ENCODE measurements at regions not wholly inside any gene's neighbourhood (a gene's known extent, or its start where the extent isn't known, plus 50 kb on each side); places are given as distances from the start of the nearest gene placed in this dataset.
"Not testable (repeated sequence)": the region's sequence is repeated elsewhere in the genome, so short reads cannot be mapped to it uniquely, and the experiment has no call there.

- H3K27me3 Mint-ChIP-seq = no peaks in the 10 kb centered on the region
- no peaks in the 10 kb centered on the region for H3K4me1 Mint-ChIP-seq (ENCODE audit: low read depth)
- DNase-seq = no peak
- H3K27ac Mint-ChIP-seq = no peak overlapping the region
- no peak overlapping the region for H3K4me3 Mint-ChIP-seq
- no peaks in the 10 kb centered on the region for H3K36me3 Mint-ChIP-seq (ENCODE audit: low read depth)
- peaks cover 9% of the 10 kb centered on the region for H3K9me3 Mint-ChIP-seq
Observed at GRCh38 chr4:12359420-12359819, 930.7 kb upstream of the HS3ST1 start.

- DNase-seq; H3K36me3 Mint-ChIP-seq (ENCODE audit: low read depth); H3K4me3 Mint-ChIP-seq; H3K4me1 Mint-ChIP-seq (ENCODE audit: low read depth); H3K27me3 Mint-ChIP-seq; H3K27ac Mint-ChIP-seq: not testable (repeated sequence)
- H3K9me3 Mint-ChIP-seq = peaks cover 11% of the 10 kb centered on the region
Observed at GRCh38 chr4:12333083-12333482, 904.4 kb upstream of the HS3ST1 start.

- Mint-ChIP-seq H3K36me3 (ENCODE audit: low read depth) (no peaks in the 10 kb centered on the region), H3K4me3 (no peak overlapping the region), H3K27ac (no peak overlapping the region), H3K27me3 (no peaks in the 10 kb centered on the region), H3K9me3 (peaks cover 13% of the 10 kb centered on the region), H3K4me1 (ENCODE audit: low read depth) (no peaks in the 10 kb centered on the region)
- DNase-seq = no peak
Observed at GRCh38 chr4:12324965-12325364, 896.3 kb upstream of the HS3ST1 start.

GRCh38 chr4:12319765-12320164 is 891.1 kb upstream of the HS3ST1 start:
- Mint-ChIP-seq H3K27ac (no peak overlapping the region), H3K27me3 (no peaks in the 10 kb centered on the region), H3K4me1 (ENCODE audit: low read depth) (no peaks in the 10 kb centered on the region), H3K9me3 (peaks cover 13% of the 10 kb centered on the region), H3K36me3 (ENCODE audit: low read depth) (no peaks in the 10 kb centered on the region), H3K4me3 (no peak overlapping the region)
- DNase-seq = no peak

- H3K4me3 Mint-ChIP-seq = no peak overlapping the region
- no peaks in the 10 kb centered on the region for H3K36me3 Mint-ChIP-seq (ENCODE audit: low read depth)
- no peaks in the 10 kb centered on the region for H3K27me3 Mint-ChIP-seq
- DNase-seq = no peak
- H3K9me3 Mint-ChIP-seq = peaks cover 4% of the 10 kb centered on the region
- no peaks in the 10 kb centered on the region for H3K4me1 Mint-ChIP-seq (ENCODE audit: low read depth)
- H3K27ac Mint-ChIP-seq = no peak overlapping the region
Observed at GRCh38 chr4:12304905-12305304, 876.2 kb upstream of the HS3ST1 start.

- H3K4me1 Mint-ChIP-seq (ENCODE audit: low read depth) = no peaks in the 10 kb centered on the region
- H3K27me3 Mint-ChIP-seq = no peaks in the 10 kb centered on the region
Observed at GRCh38 chr4:12296366-12296765, 867.7 kb upstream of the HS3ST1 start.

GRCh38 chr4:12293906-12294525 is 865.3 kb upstream of the HS3ST1 start:
- no peak for DNase-seq
- Mint-ChIP-seq H3K27ac (no peak overlapping the region), H3K36me3 (ENCODE audit: low read depth) (no peaks in the 10 kb centered on the region), H3K27me3 (no peaks in the 10 kb centered on the region), H3K4me1 (ENCODE audit: low read depth) (no peaks in the 10 kb centered on the region), H3K4me3 (no peak overlapping the region), H3K9me3 (peaks cover 6% of the 10 kb centered on the region)

More at GRCh38 chr4:12296366-12296765, 867.7 kb upstream of the HS3ST1 start:
- H3K4me3 Mint-ChIP-seq = no peak overlapping the region
- peaks cover 5% of the 10 kb centered on the region for H3K9me3 Mint-ChIP-seq
- DNase-seq = no peak
- H3K36me3 Mint-ChIP-seq (ENCODE audit: low read depth) = no peaks in the 10 kb centered on the region
- no peak overlapping the region for H3K27ac Mint-ChIP-seq

- H3K4me3 Mint-ChIP-seq = no peak overlapping the region
- no peak for DNase-seq
- no peaks in the 10 kb centered on the region for H3K27me3 Mint-ChIP-seq
- H3K36me3 Mint-ChIP-seq (ENCODE audit: low read depth) = no peaks in the 10 kb centered on the region
- no peaks in the 10 kb centered on the region for H3K4me1 Mint-ChIP-seq (ENCODE audit: low read depth)
- no peak overlapping the region for H3K27ac Mint-ChIP-seq
- peaks cover 31% of the 10 kb centered on the region for H3K9me3 Mint-ChIP-seq
Observed at GRCh38 chr4:12286351-12286750, 857.7 kb upstream of the HS3ST1 start.

- Mint-ChIP-seq H3K36me3 (ENCODE audit: low read depth) (no peaks in the 10 kb centered on the region), H3K27ac (no peak overlapping the region), H3K27me3 (no peaks in the 10 kb centered on the region), H3K9me3 (peaks cover 9% of the 10 kb centered on the region), H3K4me3 (no peak overlapping the region), H3K4me1 (ENCODE audit: low read depth) (no peaks in the 10 kb centered on the region)
- DNase-seq = no peak
Observed at GRCh38 chr4:12270546-12270945, 841.9 kb upstream of the HS3ST1 start.

- Mint-ChIP-seq H3K36me3 (ENCODE audit: low read depth) (no peaks in the 10 kb centered on the region), H3K9me3 (peaks cover 7% of the 10 kb centered on the region), H3K27ac (no peak overlapping the region), H3K4me3 (no peak overlapping the region), H3K27me3 (no peaks in the 10 kb centered on the region), H3K4me1 (ENCODE audit: low read depth) (no peaks in the 10 kb centered on the region)
- DNase-seq = no peak
Observed at GRCh38 chr4:12265554-12265953, 836.9 kb upstream of the HS3ST1 start.

GRCh38 chr4:12260453-12260852 is 831.8 kb upstream of the HS3ST1 start:
- peaks cover 4% of the 10 kb centered on the region for H3K9me3 Mint-ChIP-seq
- H3K27me3 Mint-ChIP-seq = no peaks in the 10 kb centered on the region
- H3K36me3 Mint-ChIP-seq (ENCODE audit: low read depth) = no peaks in the 10 kb centered on the region
- DNase-seq = no peak
- no peak overlapping the region for H3K4me3 Mint-ChIP-seq
- no peaks in the 10 kb centered on the region for H3K4me1 Mint-ChIP-seq (ENCODE audit: low read depth)
- H3K27ac Mint-ChIP-seq = no peak overlapping the region

GRCh38 chr4:12244973-12245372 is 816.3 kb upstream of the HS3ST1 start:
- Mint-ChIP-seq H3K9me3 (peaks cover 23% of the 10 kb centered on the region), H3K27ac (no peak overlapping the region), H3K27me3 (no peaks in the 10 kb centered on the region), H3K4me3 (no peak overlapping the region), H3K36me3 (ENCODE audit: low read depth) (no peaks in the 10 kb centered on the region), H3K4me1 (ENCODE audit: low read depth) (no peaks in the 10 kb centered on the region)
- DNase-seq = no peak

GRCh38 chr4:12242354-12242753 is 813.7 kb upstream of the HS3ST1 start:
- DNase-seq = no peak
- Mint-ChIP-seq H3K4me3 (no peak overlapping the region), H3K27me3 (no peaks in the 10 kb centered on the region), H3K27ac (no peak overlapping the region), H3K9me3 (peaks cover 22% of the 10 kb centered on the region), H3K36me3 (ENCODE audit: low read depth) (no peaks in the 10 kb centered on the region), H3K4me1 (ENCODE audit: low read depth) (no peaks in the 10 kb centered on the region)

- Mint-ChIP-seq H3K36me3 (ENCODE audit: low read depth) (no peaks in the 10 kb centered on the region), H3K4me1 (ENCODE audit: low read depth) (no peaks in the 10 kb centered on the region), H3K27ac (no peak overlapping the region), H3K4me3 (no peak overlapping the region), H3K9me3 (peaks cover 20% of the 10 kb centered on the region), H3K27me3 (no peaks in the 10 kb centered on the region)
- no peak for DNase-seq
Observed at GRCh38 chr4:12239897-12240636, 811.4 kb upstream of the HS3ST1 start.

GRCh38 chr4:12231098-12231497 is 802.4 kb upstream of the HS3ST1 start:
- no peaks in the 10 kb centered on the region for H3K27me3 Mint-ChIP-seq
- H3K27ac Mint-ChIP-seq = no peak overlapping the region
- H3K4me3 Mint-ChIP-seq = no peak overlapping the region
- no peaks in the 10 kb centered on the region for H3K36me3 Mint-ChIP-seq (ENCODE audit: low read depth)
- peaks cover 14% of the 10 kb centered on the region for H3K9me3 Mint-ChIP-seq
- H3K4me1 Mint-ChIP-seq (ENCODE audit: low read depth) = no peaks in the 10 kb centered on the region
- DNase-seq = no peak
